ENCODE measurements at regions not wholly inside any gene's neighbourhood (a gene's known extent, or its start where the extent isn't known, plus 50 kb on each side); places are given as distances from the start of the nearest gene placed in this dataset.
"Not testable (repeated sequence)": the region's sequence is repeated elsewhere in the genome, so short reads cannot be mapped to it uniquely, and the experiment has no call there.

- no peak for DNase-seq
These were observed 61.3 kb upstream of the RNF38 start for GRCh38 chr9:36461323-36461722.

GRCh38 chr9:36458430-36458915 is 58.4 kb upstream of the RNF38 start:
- DNase-seq = not testable (repeated sequence)

- no peak for DNase-seq
These were observed 57.9 kb upstream of the RNF38 start for GRCh38 chr9:36457836-36458429.

GRCh38 chr9:36456480-36457065 is 56.5 kb upstream of the RNF38 start:
- DNase-seq = no peak

- no peak for DNase-seq
These were observed 51.9 kb upstream of the RNF38 start for GRCh38 chr9:36451949-36452348.

GRCh38 chr9:36450110-36450732 is 50.2 kb upstream of the RNF38 start:
- peak; percentile 63 for DNase-seq

Data from left kidney (tissue), 1 donor.